Left ventricle myocardium superior (tissue), 1 donor: ENCODE measurements at regions not wholly inside any gene's neighbourhood (a gene's known extent, or its start where the extent isn't known, plus 50 kb on each side); places are given as distances from the start of the nearest gene placed in this dataset.

Experiments
- ATAC-seq: fragments of 200-7000 bp; cut with Tn5 transposase; one replicate; pipeline ENCODE4 v1.9.1; 2020; ENCODE audit warnings: mild to moderate bottlenecking, moderate library complexity
- DNase-seq: peaks from one replicate; pipeline ENCODE4 v3.0.0-alpha.2; 2020
- intact Hi-C: fragments of 100-400 bp; cut with micrococcal nuclease; formaldehyde crosslinking; loops from one replicate; pipeline ENCODE4 v1.11.0; 2022
- donor health status: DM: no; HTN: yes; CAD: no; lungs with severe emphysema.

GRCh38 chr3:164221297-164221696 is 857.0 kb downstream of the SI start:
- intact Hi-C loops = no loop called here
- ATAC-seq (no peak), DNase-seq (no peak)

DNA sequence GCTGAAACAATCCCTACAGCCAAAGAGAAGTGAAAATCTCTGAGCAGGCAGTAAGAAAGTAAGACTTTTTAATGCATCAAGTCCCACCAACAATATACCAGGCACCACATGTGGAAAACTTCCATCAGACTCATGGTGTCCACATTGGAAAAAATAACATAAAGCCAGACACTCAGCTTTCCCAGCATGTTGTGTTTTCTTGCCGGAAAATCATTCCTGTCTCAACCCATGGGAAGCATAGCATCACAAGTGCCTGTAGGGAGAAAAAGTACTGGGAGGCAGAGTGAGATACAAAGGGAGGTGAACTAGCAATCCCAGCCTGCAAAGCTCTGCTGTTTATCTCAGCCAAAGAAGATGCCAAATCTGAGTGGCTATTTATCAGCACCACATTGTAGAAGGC is 868.9 kb downstream of the SI start:
- ATAC-seq (no peak), DNase-seq (no peak)
- intact Hi-C loops = no loop called here

- intact Hi-C loops = no loop called here
- ATAC-seq = no peak
- no peak for DNase-seq
Measured at GRCh38 chr3:164208821-164209220, 869.5 kb downstream of the SI start.

DNA sequence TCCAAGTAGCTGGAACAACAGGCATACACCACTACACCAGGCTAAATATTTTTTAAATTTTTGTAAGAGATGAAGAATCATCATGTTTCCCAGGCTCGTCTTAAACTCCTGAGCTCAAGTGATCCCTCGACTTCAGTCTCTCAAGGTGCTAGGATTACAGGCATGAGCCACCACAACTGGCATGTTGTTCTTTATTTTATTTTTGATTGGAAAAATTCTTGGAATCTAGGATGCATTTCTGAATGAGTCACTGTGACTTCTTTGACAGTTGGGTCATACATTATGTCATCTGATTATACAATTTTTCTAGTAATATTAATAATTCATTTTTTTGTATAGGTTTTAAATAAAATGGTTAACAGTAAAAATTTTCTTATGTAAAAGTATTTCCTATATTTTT is 870.2 kb downstream of the SI start:
- intact Hi-C loops = no loop called here
- ATAC-seq (no peak), DNase-seq (no peak)

DNA sequence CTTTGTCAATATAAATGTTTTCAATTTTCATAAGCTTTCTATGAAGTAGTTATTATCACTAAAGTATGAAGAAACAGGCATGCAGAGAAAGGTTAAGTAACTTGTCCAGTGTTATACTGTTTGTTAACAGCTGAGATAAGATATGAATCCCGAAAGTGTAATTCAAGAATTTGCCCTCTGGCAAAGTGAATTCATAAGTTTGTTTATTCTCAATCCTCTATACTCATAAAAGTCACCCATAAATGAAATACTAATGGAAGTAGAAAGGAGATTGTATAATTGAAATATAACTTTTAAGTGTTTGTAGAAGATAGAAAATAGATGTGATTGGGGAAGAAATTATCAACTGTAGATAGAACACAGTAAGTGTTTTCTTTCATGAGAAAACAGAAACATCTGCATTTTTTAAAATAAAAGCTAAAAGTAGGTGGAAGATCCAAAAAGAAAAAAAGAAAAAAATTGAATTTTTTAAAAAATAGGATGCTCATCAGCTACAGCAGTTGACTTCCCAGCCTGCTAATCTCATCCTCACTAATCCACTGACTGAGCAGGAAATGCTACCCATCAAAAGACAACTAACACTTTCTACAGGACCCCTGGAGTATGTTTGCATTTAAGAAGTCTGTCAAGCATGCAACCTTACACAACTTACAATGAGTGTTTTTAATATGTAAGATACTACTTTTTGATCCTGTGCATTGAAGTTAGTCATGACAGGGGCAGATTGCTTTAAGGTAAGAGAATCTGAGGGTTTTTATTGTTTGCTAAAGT is 878.1 kb downstream of the SI start:
- DNase-seq (no peak), ATAC-seq (no peak)
- intact Hi-C loops = no loop called here

GRCh38 chr3:164196477-164196876 is 881.8 kb downstream of the SI start:
- intact Hi-C loops = no loop called here
- DNase-seq = no peak
- ATAC-seq = no peak

GRCh38 chr3:164194842-164195241 is 883.5 kb downstream of the SI start:
- ATAC-seq = no peak
- DNase-seq = no peak
- intact Hi-C loops = no loop called here

- intact Hi-C loops = no loop called here
Measured at GRCh38 chr3:164192974-164193373, 885.3 kb downstream of the SI start.

GRCh38 chr3:164190566-164190965 is 887.7 kb downstream of the SI start:
- no peak for DNase-seq
- intact Hi-C loops = no loop called here
- no peak for ATAC-seq

More at GRCh38 chr3:164192974-164193373, 885.3 kb downstream of the SI start:
- ATAC-seq (no peak), DNase-seq (no peak)

- intact Hi-C loops = no loop called here
- ATAC-seq = no peak
- no peak for DNase-seq
Measured at GRCh38 chr3:164186095-164186494, 892.2 kb downstream of the SI start.

DNA sequence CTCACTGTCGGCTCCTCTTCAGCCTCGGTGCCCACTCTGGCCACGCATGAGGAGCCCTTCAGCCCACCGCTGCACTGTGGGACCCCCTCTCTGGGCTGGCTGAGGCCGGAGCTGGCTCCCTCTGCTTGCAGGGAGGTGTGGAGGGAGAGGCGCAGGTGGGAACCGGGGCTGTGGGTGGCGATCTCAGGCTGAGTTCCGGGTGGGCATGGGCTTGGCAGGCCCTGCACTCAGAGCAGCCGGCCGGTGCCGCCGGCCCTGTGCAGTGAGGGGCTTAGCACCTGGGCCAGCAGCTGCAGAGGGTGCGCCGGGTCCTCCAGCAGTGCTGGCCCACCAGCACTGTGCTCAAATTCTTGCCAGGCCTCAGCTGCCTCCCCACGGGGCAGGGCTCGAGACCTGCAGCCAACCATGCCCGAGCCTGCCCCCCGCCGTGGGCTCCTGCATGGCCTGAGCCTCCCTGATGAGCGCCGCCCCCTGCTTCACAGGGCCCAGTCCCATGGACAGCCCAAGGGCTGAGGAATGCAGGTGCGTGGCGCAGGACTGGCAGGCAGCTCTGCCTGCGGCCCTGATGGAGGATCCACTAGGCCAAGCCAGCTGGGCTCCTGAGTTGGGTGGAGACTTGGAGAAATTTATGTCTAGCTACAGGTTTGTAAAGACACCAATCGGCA is 899.1 kb downstream of the SI start:
- ATAC-seq (no peak), DNase-seq (no peak)
- intact Hi-C loops = no loop called here

DNA sequence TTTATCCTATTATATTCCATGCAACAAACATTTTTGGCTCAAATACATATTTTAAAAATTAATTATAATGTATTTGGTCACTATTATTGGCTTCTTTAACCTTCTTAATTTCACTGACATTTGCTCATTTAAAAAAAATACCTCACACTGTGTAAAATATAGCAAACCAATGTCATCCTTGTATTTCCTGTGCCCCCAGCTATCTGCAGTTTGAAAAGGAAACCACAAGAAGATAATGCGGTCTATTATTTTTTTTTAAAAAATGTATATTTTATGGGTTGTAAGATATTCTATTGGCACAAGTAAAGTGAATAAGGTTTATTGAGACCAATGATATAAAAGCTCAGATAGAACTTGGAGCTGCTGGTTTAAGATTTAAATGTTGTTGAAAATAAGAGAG is 904.2 kb downstream of the SI start:
- ATAC-seq = no peak
- DNase-seq = no peak
- intact Hi-C loops = no loop called here

- DNase-seq (no peak), ATAC-seq (no peak)
- intact Hi-C loops = no loop called here
Measured at GRCh38 chr3:164155400-164155799, 922.9 kb downstream of the SI start.

GRCh38 chr3:164144824-164145223 is 933.5 kb downstream of the SI start:
- DNase-seq = no peak
- ATAC-seq = no peak
- intact Hi-C loops = no loop called here

DNA sequence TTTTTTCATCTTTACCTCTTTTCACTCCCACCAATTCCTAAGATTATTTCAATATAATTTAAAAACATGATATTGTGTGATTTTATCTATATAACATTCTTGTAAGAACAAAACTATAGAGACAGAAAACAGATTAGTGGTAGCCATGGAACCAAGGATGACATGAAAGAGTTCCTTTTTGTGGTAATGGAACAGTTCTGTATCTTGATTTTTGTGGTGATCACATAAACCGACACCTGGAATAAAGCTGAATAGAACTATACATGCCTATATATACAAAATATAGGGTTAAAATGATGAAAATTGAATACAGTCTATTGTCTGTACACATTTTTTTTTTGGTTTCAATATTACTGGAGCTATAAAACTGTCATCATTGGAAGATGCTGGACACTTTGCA is 945.4 kb downstream of the SI start:
- DNase-seq (no peak), ATAC-seq (no peak)
- intact Hi-C loops = no loop called here

- no peak for DNase-seq
Measured at GRCh38 chr3:164113371-164114332, 964.6 kb downstream of the SI start.

DNA sequence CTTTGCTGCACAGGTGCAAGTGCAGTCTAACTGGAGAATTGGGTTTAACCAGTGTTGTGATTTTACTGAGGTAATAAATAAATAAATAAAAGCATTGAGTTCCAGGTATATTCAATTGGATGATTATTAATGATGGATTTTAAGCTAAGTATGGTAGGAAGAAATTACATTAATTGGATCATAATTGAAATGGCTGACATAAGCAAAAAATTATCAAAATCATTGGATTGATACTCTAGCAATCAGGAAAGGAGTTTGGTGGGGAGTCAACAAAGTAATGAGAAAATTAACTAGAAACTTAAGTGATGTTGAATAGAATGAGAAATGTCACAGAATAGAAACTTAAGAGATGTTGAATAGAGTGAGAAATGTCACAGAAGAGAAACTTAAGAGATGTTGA is 981.9 kb downstream of the SI start:
- no peak for DNase-seq
- no peak for ATAC-seq
- intact Hi-C loops = no loop called here

More at GRCh38 chr3:164113371-164114332, 964.6 kb downstream of the SI start:
- no peak for ATAC-seq
- intact Hi-C loops = no loop called here

GRCh38 chr3:164095949-164096348 is 982.3 kb downstream of the SI start:
- intact Hi-C loops = no loop called here
- DNase-seq (no peak), ATAC-seq (no peak)

- intact Hi-C loops = no loop called here
- ATAC-seq = no peak
- DNase-seq = no peak
Measured at GRCh38 chr3:164095279-164095678, 983.0 kb downstream of the SI start.

DNA sequence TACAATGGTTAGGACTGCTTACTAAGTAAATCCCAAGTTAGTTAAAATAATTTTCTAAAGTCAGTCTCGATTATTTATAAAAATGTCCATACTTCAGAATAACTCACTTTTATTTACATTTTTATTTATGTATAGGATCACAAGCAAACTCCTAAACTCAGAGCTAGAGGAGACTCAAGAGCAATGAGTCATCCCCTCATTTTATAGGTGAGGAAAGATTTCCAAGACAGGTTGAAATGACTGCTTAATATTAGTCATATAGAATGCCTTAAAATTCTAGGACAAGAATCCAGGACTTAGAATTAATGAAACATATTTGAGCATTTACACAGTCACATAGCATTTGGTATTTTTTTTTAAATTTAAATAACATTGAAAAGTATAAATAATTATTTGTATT is 983.8 kb downstream of the SI start:
- no peak for DNase-seq
- intact Hi-C loops = no loop called here
- ATAC-seq = no peak
